ENCODE measurements at regions not wholly inside any gene's neighbourhood (a gene's known extent, or its start where the extent isn't known, plus 50 kb on each side); places are given as distances from the start of the nearest gene placed in this dataset.

DNA sequence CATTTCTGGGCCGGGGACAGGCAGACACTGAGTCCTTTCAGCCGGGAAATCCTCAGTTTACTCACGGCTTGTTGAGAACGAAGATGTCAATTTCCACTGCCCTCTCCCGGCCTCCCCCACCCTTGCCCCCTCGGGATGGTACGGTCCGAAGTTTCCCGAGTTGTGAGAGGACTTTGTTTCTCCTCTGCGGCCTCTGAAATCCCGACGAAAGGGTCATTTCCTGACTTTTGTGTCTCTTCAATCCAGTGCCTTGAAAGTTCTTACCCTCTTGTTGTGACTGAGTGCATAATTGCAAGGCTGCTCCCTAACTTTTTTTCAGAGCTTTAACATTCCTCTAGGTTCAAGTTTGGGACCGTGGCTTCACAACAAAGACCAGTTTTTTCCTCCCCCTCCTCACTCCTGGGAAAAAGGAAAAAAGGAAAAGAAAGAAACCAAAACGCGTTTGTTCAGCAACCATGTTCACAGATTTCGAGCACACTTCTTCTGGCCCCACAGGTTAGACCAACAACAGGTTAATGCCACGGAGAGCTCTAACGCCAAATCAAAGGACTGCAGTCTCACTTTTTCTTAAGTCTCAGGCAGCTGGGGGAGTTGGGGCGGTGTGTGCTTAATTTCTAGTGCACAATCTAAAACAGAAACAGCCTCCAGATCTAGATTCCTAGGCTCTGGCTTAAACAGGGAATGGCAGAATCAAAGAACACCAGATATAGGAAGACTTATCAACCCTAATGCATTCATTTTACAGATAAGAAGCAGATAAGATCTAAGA is 138.9 kb downstream of the TMCO5A start:
- H3K4me3 ChIP-seq (ENCODE audit: low read depth, low read length): peak overlapping the region; percentile 58
- TF ChIP-seq, protein P1, sequence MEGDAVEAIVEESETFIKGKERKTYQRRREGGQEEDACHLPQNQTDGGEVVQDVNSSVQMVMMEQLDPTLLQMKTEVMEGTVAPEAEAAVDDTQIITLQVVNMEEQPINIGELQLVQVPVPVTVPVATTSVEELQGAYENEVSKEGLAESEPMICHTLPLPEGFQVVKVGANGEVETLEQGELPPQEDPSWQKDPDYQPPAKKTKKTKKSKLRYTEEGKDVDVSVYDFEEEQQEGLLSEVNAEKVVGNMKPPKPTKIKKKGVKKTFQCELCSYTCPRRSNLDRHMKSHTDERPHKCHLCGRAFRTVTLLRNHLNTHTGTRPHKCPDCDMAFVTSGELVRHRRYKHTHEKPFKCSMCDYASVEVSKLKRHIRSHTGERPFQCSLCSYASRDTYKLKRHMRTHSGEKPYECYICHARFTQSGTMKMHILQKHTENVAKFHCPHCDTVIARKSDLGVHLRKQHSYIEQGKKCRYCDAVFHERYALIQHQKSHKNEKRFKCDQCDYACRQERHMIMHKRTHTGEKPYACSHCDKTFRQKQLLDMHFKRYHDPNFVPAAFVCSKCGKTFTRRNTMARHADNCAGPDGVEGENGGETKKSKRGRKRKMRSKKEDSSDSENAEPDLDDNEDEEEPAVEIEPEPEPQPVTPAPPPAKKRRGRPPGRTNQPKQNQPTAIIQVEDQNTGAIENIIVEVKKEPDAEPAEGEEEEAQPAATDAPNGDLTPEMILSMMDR (IDR thresholded peaks at IDR 0.05; ENCODE audit: low read depth, low read length): no peak

DNA sequence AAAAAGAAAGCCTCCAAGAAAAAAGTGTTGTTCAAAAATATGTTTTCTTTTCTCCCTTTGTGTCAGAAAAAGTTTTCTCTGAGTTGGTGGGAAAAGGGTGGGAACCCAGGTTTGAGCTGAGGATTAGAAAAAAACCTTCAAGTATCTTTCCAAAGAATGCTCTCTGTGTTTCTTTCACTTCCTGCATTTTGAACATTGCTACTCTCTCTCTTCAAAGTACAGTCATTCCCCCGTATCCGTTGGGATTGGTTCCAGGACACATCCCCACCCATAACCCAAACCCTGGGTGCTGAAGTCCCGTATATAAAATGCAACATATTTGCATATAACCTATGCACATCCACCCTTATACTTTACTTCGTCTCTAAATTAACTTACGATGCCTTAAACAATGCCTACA is 139.6 kb downstream of the TMCO5A start:
- no peak overlapping the region for H3K4me3 ChIP-seq (ENCODE audit: low read depth, low read length)
- TF ChIP-seq, protein P1 (IDR thresholded peaks at IDR 0.05; ENCODE audit: low read depth, low read length): no peak

DNA sequence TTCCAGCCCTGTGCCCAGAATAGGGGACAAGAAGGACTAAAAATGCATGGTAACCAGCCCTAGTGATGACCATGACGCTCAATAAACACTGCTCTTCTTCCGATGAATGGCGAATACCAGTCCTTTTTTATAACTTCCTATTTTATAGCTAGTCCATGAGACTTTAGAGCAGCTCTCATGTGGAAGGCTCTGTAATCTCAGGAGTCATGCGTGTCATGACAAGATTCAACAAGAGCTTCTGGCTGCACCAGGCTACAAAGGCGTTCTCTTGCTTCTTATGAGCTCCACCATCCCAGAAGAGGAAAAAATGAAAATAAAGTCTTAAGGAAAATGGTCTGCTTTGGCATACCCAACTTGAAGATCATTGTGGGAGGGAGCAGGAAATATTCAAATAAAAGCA is 141.0 kb downstream of the TMCO5A start:
- TF ChIP-seq, protein P1 (IDR thresholded peaks at IDR 0.05; ENCODE audit: low read depth, low read length): no peak
- H3K4me3 ChIP-seq (ENCODE audit: low read depth, low read length): no peak overlapping the region

DNA sequence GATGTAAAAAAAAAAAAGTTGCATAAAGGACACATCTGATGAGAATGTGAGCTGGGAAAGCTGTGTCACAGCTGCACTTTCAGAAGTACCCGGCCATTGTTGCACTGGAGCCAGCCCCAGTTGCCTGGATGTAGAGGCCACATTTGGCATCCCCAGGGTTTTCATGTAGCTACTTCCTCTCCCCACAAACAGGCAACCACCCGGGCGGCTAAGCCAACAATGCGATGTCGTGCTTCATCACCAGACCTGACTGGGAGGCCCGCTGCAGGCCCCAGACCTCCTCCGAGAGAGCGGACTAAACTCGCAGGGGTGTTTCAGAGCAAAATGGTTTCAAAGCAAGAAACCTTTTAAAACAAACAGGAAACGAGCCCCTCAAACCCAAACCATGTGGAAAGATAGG is 142.3 kb downstream of the TMCO5A start:
- no peak overlapping the region for H3K4me3 ChIP-seq (ENCODE audit: low read depth, low read length)
- TF ChIP-seq, protein P1 (IDR thresholded peaks at IDR 0.05; ENCODE audit: low read depth, low read length): no peak

DNA sequence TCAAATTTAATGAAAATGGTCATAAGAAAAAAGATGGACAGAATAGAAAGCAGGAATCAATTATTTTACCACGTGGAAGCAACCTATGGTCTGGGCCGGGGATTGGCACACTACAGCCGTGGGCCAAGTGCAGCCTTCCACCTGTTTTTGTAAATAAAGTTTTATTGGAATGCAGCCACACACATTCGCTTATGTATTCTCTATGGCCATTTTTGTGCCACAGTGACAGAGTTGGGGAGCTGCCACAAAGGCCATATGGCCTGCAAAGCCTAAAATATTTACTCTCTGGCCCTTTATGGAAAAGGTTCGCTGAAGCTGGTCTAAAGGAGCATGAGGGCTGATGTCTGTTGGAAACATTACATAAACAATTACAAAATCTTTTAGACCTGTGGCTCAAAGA is 144.8 kb downstream of the TMCO5A start:
- TF ChIP-seq, protein P1 (IDR thresholded peaks at IDR 0.05; ENCODE audit: low read depth, low read length): no peak
- no peak overlapping the region for H3K4me3 ChIP-seq (ENCODE audit: low read depth, low read length)

DNA sequence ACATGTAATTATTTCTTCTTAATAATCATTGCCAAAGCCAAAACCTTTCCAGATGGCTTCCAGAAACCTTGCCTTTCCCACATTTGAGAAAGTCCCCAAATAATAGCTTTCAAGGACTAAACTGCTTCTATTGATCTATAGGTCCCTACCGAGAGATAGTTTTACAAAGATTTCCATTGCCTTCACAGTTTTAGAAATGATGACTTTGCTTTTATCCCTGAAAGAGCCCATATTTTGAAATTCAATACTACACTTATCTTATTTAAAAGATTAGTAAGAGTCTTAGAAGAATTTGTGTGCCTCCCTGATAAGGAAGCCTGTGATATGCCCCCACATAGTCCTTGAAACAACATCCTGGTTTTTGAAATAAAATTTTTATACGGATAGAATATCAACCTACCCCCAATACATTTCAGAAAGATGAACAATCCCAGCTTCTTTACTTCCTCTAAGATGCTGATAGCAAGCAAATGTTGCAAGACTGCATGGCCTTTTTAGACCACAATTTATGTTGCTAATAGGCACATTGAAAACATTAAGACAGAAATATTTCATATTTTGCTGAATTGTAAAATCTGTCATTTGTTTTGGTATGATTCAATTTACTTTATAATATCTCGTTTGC is 146.3 kb downstream of the TMCO5A start:
- H3K4me3 ChIP-seq (ENCODE audit: low read depth, low read length): no peak overlapping the region
- TF ChIP-seq, protein P1 (IDR thresholded peaks at IDR 0.05; ENCODE audit: low read depth, low read length): no peak

DNA sequence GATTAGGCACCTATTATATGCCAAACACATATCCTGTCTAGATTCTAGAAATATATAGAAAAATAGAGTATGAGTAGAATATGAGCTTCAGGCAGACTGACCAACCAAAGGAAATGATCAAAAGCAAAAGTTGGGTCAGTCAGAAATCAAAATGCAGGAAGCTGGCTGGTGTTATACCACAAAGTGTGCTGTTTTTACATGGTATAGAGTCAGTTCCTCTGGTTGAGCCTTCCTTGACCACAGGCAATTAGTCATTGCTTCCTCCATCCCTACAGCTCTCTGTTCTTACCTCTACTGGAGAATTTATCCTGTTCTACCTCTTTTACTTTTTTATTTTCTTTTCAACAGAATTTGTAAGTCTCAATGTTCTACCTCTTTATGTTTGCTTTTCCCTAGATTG is 149.8 kb downstream of the TMCO5A start:
- H3K4me3 ChIP-seq (ENCODE audit: low read depth, low read length): no peak overlapping the region
- TF ChIP-seq, protein P1 (IDR thresholded peaks at IDR 0.05; ENCODE audit: low read depth, low read length): no peak
